Effector CD4-positive, alpha-beta T cell (primary cell): ENCODE measurements at regions not wholly inside any gene's neighbourhood (a gene's known extent, or its start where the extent isn't known, plus 50 kb on each side); places are given as distances from the start of the nearest gene placed in this dataset.

Experiments used
- DNase-seq: peaks from one replicate; pipeline ENCODE4 v3.0.0-alpha.2; 2020

DNA sequence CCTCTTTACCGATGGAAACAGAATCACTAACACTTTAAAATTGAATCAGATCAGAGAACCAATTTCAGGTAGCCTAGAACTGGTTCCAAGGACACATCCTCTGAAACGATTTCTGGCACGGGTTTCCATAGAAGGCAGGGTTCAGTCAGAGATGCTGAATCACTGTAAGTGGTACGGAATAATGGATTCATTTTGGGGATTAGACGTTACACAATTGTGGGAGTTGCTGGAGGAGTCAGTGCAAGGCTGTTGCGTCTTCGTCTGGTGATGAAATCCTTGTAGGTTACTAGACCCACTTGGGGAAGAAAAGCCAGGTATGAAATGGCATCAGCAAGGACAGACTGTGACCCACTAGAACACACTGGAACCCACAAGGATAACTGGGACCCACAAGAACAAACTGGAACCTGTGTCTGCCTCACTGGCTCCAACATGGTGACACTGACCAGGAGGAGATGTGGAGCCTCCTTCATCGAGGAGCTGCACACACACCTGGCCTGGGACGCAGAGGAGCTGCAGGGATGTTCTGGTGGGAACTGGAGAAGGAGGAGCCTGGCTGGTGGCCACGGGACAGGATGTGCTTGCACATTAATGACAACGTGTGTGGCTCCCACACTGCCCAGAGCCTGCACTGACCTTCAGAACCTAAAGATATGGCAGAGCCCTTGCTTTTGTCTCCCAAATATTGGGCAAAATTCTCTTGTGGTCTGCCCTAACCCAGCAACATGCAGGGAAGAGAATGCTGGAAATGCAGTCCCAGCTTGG, 105.1 kb downstream of the TRAPPC11 start:
- no peak for DNase-seq

DNA sequence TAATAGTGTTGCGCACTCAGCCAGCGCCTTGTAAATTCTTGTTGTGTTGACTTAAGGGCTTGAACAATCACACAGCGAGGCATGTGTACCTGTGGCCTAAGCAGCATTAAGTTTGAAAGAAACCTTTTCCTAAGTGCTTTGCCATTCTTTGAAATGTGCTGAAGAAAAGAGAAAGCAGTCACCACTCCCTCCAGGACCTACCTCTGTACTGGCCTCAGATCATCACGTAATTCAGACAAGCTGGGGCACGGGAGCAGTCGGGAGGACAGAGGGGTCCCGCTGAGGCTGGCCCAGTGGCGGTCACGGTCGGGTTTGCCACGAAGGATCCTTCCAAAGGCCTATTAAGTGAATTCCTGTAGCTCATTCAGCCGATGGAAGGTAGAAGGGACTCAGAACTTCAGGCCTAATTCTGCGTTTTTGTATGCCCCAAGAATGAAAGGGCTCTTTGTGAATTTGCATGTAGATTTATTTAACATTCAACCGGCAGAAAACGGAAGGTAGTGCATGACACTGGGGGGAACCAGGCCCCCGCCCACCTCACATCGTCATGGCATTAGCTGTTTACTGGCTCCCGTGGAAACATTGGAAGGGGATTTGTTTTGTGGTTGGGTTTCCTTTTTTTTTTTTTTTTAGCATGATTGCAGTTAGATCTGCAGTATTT, 106.3 kb downstream of the TRAPPC11 start:
- DNase-seq, result no peak

- no peak for DNase-seq
Observed at GRCh38 chr4:183766140-183766539, 107.0 kb downstream of the TRAPPC11 start.

DNA sequence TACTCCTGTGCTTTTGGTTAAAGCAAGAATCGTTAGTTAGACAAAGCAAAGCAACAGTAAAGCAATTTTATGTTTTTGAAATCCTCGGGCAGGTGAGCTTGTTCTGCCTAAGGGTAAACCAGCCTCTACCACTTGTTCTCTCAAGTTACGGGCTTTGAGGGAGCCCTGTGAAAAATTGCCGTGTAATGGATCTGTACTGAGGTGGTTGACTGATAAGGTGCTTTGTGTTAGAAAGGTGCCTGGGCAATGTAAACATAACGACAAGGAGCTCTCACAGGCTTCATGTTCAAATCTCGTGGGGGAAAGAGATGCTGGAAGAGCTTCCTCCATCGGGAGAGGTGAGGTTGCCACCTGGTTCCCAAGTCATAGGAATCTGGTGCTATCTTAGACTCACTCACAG, 111.8 kb downstream of the TRAPPC11 start:
- no peak for DNase-seq

- DNase-seq, result no peak
Observed at GRCh38 chr4:183772361-183772760, 113.3 kb downstream of the TRAPPC11 start.

- no peak for DNase-seq
Observed at GRCh38 chr4:183773790-183774189, 114.7 kb downstream of the TRAPPC11 start.

- no peak for DNase-seq
Observed at GRCh38 chr4:183783306-183783705, 121.8 kb upstream of the STOX2 start.

- DNase-seq, result no peak
Observed at GRCh38 chr4:183783991-183784553, 121.0 kb upstream of the STOX2 start.

DNA sequence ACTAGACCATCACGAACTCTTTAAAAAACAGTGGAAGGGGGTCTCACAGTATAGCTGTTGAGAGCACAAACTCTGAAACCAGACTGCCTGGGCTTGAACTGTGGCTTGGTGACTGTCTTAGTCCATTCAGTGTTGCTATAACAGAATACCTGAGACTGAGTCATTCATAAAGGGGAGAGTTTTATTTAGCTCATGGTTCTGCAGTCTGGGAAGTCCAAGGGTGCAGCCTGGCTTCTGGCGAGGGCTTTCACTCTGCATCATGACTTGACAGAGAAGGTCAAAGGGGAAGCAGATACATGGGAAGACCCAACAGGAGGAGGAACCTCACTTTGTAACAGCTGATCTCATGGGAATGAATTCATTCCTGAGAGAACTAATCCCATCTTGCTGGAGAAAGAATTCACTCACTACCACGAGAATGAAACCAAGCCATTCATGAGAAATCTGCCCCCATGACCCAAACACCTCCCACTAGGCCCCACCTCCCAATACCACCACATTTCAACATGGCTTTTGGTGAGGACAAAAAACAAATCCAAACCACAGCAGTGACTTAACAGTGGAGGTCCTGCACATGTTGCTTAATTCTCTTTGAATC, 116.7 kb upstream of the STOX2 start:
- no peak for DNase-seq

- DNase-seq, result no peak
Observed at GRCh38 chr4:183789657-183790056, 115.5 kb upstream of the STOX2 start.

GRCh38 chr4:183790661-183791060, 114.4 kb upstream of the STOX2 start:
- DNase-seq, result no peak

DNA sequence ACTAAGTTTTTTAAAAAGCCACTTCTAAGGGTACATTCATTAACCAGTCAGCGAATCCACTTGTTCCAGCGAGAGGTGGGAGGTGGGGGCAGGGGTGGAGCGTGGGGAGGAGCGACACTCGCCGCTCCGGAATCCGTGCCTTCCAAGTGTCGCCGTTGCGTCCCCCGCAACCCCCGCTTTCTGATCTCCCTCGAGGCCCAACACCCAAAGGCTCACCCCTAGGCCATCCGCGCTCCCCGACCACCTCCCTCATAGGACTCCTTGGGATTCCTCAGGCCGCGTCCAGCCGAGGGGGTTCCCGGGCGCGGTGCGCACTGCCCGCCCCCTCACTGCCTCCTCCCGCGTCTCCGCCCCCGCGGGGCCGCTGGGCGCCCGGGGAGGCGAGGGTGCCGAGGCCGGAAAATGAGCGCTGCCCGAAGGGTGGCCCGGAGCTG, 108.1 kb upstream of the STOX2 start:
- DNase-seq, result no peak

DNA sequence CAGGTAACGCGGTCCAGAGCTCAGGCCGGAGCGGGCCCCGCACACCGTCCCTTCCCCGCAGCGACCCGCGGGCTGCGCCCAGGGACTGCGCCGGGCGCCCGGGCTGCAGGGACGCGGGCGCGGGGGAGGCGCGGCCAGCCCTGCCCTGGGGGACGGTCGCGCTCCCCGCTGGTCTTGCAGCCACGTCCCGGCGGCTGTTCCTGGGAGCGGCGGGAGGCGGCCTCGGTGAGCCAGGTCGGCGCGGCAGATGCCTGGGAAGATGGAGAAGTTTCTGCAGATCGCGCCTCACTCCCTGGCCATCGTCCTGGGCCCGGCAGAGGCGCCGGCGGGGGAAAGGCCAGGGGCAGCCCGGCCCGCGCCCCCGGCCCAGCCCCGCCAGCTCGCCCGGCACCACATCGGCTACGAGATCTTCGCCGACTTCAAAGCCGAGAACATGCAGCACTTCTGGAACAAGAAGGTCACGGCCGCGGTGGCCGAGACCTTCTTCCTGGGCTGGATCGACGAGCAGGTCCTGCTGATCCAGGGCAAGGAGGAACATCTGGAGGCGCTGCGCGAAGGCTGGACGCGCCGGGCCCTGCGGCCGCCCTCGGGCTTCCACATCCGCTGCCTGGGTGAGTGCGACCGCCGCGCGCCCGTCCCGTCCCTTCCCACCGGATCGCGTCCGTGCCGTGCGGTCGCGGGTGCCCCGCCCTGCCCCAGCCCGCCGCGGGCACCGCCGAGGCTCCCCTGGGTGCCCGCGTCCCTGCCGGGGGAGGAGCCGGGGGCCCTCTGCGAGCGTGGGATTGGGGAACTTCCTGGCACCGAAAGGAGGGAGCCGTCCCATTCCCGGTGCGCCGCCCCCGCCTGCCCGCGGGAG, 107.4 kb upstream of the STOX2 start:
- DNase-seq, result no peak

GRCh38 chr4:183798301-183799253, 106.5 kb upstream of the STOX2 start:
- no peak for DNase-seq

DNA sequence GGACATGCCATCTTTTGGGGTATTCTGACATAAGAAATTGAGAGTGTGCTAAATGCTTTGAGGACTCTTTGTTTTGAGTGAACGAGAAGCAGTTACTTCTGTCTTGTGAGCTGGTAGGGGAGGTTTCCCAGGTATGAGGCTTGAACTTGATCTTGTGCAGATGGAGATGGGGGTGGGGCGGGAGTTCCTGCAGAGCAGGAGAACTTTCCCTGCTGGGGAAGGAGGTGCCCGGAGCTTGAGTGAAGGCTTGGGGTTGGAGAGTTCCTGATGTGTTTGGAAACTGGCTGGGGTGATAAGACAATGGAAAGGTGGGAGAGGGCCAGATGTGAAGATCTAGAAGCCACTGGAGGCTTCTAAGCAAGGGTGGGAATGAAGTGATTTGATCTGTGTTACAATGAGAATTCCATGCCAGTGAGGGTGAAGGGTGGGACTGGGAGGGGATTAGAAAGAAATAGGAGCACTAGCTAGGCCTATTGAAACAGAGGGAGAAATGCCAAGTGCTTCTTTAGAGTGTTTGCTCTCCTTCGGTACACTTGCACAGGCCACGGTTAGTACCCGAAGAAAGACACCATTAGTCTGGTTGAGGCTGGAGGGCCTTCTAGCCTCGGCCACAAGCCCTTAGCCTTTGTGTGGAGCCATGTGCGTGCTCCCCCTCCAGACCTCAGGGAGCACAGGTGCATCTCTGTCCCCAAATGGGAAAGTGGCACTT, 103.5 kb upstream of the STOX2 start:
- no peak for DNase-seq

DNA sequence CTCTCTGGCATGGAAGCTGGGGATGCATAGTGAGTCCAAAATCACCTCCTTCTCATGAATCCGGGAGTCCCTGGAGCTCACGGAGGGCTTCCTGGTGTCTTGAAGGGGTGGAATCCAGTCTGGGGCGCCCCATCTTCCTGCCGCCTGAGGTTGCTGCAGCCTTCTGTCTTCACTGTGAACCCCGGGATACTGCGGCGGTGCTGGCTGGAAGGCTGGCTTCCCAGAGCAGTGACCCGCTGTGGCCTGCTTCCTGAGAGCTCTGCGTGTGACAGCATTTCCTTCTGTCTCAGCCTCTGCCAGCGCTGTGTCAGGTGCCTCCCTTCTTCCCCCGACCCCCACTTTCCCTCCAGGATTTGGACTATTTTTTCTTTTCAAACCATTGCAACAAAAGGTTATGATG, 98.8 kb upstream of the STOX2 start:
- no peak for DNase-seq

DNA sequence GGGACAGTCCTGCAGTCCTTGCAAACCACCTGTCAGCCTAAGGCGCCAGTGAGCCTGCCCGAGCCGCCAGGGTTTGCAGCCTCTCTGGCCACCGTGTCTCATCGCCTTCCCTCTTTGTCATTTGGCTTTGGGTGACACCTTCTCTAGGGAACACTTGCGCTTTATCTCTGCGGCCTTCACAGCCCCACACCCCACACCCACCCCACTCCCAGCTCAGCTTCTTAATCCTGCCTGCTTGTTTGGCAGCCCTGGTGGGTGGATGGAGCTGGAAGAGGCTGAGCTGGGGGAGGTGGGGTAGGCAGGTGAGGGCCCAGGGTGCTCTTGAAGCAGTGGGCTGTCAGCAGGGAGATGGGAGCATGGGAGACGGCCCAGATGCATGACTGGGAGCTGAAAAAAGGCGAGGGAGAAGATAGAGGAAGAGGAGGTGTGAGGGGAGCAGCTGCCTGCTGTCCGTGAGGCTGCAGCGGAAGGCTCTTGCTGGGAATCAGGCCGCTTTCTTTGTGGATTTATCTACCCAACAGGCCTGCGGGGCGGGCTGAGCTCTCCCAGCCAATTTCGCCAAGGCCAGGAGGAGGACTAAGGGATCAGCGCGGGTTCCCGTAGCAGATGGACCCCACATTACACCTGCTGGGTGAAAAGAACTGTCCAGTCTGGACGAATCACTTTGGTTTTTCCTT, 97.5 kb upstream of the STOX2 start:
- DNase-seq, result no peak

DNA sequence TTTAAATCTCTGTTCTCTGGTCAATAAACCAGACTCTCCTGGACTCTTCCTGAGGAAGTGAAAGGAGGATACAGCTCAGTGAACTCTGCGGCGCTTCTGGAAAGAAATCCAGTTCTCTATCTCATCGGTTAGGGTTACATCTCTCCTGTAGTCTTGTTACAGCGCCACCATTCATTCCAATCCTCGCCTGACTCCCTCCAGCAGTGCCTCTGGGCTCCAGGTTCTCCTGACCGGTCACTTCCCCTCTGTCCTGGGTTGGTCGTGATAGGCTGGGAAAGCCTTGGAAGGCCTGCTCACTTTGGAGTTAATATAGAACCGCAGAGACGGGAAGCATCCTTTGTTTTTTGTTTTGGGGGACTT, 97.0 kb upstream of the STOX2 start:
- DNase-seq, result no peak

DNA sequence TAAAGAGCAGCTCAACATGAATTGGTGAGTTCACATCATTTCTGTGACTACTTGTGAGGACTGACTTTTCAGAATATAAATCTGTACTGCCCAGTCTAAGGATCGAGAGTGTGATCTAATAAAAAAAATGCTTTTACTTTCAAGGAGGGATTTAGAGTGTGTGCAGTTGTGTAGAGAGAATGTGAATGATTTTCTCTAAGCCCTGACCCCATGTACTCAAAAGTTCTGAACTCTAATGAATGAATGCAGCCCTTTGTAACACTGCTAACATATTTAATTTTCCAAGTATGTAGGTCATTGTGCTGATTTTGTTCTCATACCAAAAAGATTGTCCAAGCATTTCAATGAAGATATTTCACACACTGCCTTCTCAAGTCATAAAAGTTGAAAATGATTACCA, 92.5 kb upstream of the STOX2 start:
- no peak for DNase-seq

DNA sequence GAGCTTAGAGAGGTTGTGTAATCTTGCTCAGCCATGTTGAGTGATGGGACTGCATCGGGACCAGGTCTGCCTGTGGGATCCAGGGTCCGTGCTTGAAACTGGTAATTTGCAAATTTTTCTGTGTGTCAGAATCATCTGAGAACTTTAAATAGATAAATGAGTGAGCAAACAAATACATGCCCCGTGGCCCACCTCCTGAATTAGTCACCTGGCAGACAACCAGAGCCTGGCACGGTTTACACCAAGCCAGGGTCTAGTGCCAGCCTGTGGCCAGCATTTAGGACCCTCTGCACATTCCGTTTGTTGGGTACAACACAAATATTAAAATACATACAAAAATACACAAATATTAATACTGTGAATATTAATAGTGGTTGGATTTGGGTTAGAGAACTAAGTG, 90.6 kb upstream of the STOX2 start:
- no peak for DNase-seq

GRCh38 chr4:183816077-183816476, 89.0 kb upstream of the STOX2 start:
- no peak for DNase-seq
